SU-DHL-6 (cell line): ENCODE measurements at regions not wholly inside any gene's neighbourhood (a gene's known extent, or its start where the extent isn't known, plus 50 kb on each side); places are given as distances from the start of the nearest gene placed in this dataset.

Experiments
- EZH2phosphoT487 ChIP-seq: fragments of 200-600 bp; sonication (generic), shearing (Covaris generic); conservative IDR thresholded peaks from 2 replicates; pipeline ENCODE4 v1.6.1; 2018; ENCODE audit warnings: mild to moderate bottlenecking, antibody characterized with exemption, low read length, moderate library complexity, mixed read lengths
- TF ChIP-seq, protein P1 (sequence below): fragments of 200-600 bp; sonication (generic); IDR thresholded peaks from one replicate; pipeline ENCODE4 v1.5.1; 2017; ENCODE audit warnings: antibody characterized with exemption, mild to moderate bottlenecking, low read length, moderate library complexity; ENCODE audit not compliant: insufficient read depth, poor library complexity, severe bottlenecking

DNA sequence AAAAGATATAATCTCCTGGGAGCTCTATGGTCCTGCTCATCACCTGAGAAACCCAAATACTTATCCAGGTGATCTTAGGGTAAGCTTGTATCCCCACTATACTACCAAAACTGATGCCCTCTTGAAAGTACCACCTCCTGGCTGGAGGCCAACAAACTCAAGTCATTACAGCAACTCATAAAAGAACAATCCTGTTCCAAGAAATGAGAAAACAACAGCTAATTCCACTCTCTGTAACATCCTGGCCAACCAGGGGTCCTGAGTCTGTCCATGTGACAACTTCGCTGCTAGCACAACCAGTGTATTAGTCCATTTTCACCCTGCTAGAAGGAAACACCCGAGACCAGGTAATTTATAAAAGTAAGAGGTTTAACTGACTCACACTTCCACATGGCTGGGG lies 190.0 kb upstream of the BMP4 start:
- TF ChIP-seq, protein P1, sequence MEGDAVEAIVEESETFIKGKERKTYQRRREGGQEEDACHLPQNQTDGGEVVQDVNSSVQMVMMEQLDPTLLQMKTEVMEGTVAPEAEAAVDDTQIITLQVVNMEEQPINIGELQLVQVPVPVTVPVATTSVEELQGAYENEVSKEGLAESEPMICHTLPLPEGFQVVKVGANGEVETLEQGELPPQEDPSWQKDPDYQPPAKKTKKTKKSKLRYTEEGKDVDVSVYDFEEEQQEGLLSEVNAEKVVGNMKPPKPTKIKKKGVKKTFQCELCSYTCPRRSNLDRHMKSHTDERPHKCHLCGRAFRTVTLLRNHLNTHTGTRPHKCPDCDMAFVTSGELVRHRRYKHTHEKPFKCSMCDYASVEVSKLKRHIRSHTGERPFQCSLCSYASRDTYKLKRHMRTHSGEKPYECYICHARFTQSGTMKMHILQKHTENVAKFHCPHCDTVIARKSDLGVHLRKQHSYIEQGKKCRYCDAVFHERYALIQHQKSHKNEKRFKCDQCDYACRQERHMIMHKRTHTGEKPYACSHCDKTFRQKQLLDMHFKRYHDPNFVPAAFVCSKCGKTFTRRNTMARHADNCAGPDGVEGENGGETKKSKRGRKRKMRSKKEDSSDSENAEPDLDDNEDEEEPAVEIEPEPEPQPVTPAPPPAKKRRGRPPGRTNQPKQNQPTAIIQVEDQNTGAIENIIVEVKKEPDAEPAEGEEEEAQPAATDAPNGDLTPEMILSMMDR: no peak
- no peak for TF ChIP-seq EZH2phosphoT487
